Non-pigmented ciliary epithelial cell (primary cell): ENCODE measurements at regions not wholly inside any gene's neighbourhood (a gene's known extent, or its start where the extent isn't known, plus 50 kb on each side); places are given as distances from the start of the nearest gene placed in this dataset.

ENCODE experiments used
- DNase-seq: peaks from one replicate; pipeline ENCODE4 v3.0.0-alpha.2; 2010; ENCODE audit warnings: low read depth

DNA sequence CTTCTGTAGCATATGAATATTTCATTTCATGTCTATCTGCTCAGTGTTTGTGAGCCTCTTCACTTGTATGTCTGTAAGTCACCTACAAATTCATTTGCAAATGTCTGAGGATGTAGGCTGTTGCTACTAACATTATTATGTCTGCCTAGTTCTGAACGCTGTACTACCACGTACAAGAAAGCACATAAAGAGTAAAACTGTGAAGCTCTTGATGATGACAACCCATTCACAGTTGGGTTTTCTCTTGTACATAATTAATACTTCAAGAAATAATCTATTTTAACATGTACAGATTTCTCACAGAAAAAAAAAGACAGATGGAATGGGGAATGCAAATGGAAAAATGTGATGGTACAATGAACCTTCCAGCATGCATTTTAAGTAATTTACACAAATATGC, 64.3 kb upstream of the CPNE8 start:
- DNase-seq, result no peak

DNA sequence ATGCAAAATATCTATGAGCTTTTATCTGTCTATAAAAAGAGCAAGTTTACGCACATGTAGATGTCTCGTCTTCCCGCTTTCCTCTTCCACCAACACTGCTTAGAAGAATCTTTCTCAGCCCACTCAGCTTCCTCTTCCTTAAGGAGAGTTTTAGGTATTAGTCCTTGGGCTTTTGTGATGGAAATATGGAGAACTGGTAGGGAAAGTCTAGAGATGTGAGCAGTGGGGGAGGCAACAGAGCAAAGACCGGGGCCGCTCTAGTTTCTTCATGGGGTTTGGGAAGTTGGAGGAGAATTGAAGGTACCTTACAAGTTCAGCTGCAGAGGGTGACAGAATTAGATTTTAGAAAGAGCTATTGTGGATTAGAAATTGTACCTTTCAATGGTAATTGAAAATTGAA, 56.3 kb upstream of the CPNE8 start:
- no peak for DNase-seq

DNA sequence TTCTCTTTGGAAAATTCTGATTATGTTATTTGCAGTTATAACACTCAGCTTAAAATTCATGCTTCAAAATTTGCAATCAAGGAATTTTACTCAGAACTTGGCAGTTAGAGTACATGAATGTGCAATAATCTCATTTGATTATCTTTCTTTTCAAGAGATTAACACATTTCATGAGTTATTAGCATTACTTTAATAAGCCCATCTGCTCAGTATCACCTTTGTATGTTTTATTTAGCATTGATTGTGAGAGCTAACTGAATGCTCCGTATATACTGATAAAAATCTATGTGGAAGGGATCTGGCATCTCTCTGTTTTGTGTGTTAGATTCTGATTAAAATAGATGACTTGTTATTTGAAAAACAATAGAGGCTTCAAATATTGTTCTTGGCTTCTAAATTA, 55.6 kb upstream of the CPNE8 start:
- no peak for DNase-seq

DNA sequence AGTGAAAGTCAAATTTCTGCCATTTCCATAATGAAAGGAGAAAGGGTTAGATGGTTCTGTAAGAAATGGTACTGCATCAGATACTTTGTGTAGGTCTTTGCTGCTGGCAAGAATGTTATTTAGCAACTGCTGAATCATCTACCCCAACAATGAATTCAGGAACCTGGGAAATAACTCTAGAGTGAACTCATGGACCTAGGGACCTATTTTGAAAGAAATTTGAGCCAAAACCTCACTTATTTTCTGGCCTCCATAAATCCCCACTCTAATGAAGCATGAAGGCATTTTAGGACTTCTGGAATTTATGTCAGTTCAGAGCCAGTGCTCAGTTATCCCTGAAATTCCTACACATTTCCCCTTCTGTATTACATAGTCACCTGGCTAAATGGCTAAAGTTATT, 50.9 kb upstream of the CPNE8 start:
- no peak for DNase-seq
